H9 (cell line): ENCODE measurements at regions not wholly inside any gene's neighbourhood (a gene's known extent, or its start where the extent isn't known, plus 50 kb on each side); places are given as distances from the start of the nearest gene placed in this dataset.
"Not testable (repeated sequence)": the region's sequence is repeated elsewhere in the genome, so short reads cannot be mapped to it uniquely, and the experiment has no call there.

Experiments used
- DNase-seq: peaks from one replicate; pipeline ENCODE4 v3.0.0-alpha.2; 2017
- H2AFZ ChIP-seq: one replicate; pipeline ENCODE4 v1.6.1; 2013; ENCODE audit warnings: mild to moderate bottlenecking, low read length, control low read depth, moderate library complexity
- H2AK5ac ChIP-seq: 2 replicates; pipeline ENCODE4 v1.6.1; 2013; ENCODE audit warnings: low read length, control low read depth, mixed read lengths; ENCODE audit not compliant: insufficient read length
- H2BK120ac ChIP-seq: one replicate; pipeline ENCODE4 v1.6.1; 2013; ENCODE audit warnings: low read depth, mild to moderate bottlenecking, low read length, control low read depth, inconsistent platforms; ENCODE audit not compliant: poor library complexity, severe bottlenecking
- H2BK12ac ChIP-seq: 2 replicates; pipeline ENCODE4 v1.6.1; 2013; ENCODE audit warnings: low read length, control low read depth, mixed read lengths, low read depth; ENCODE audit not compliant: insufficient read length
- H2BK15ac ChIP-seq: 2 replicates; pipeline ENCODE4 v1.6.1; 2013; ENCODE audit warnings: low read depth, low read length, control low read depth
- H2BK20ac ChIP-seq: one replicate; pipeline ENCODE4 v1.6.1; 2013; ENCODE audit warnings: low read depth, mild to moderate bottlenecking, low read length, control low read depth, inconsistent platforms; ENCODE audit not compliant: poor library complexity, severe bottlenecking
- H2BK5ac ChIP-seq: 2 replicates; pipeline ENCODE4 v1.6.1; 2013; ENCODE audit warnings: low read length, control low read depth, mixed read lengths; ENCODE audit not compliant: insufficient read length
- H3K14ac ChIP-seq: 2 replicates; pipeline ENCODE4 v1.6.1; 2013; ENCODE audit warnings: low read length, control low read depth; ENCODE audit not compliant: insufficient read depth
- H3K18ac ChIP-seq: 2 replicates; pipeline ENCODE4 v1.6.1; 2013; ENCODE audit warnings: low read depth, mild to moderate bottlenecking, mixed read lengths, low read length, control low read depth; ENCODE audit not compliant: insufficient read length
- H3K23ac ChIP-seq: 2 replicates; pipeline ENCODE4 v1.6.1; 2013; ENCODE audit warnings: low read length, control low read depth, mixed read lengths, low read depth; ENCODE audit not compliant: insufficient read length
- H3K23me2 ChIP-seq: 2 replicates; pipeline ENCODE4 v1.6.1; 2013; ENCODE audit warnings: low read depth, mild to moderate bottlenecking, mixed read lengths, low read length, control low read depth; ENCODE audit not compliant: insufficient read length, poor library complexity, severe bottlenecking
- H3K27ac ChIP-seq: 2 replicates; pipeline ENCODE4 v1.5.1; 2013; ENCODE audit warnings: low read length, control low read depth, mixed read lengths, low read depth; ENCODE audit not compliant: insufficient read length
- H3K27me3 ChIP-seq: 2 replicates; pipeline ENCODE4 v1.6.1; 2013; ENCODE audit warnings: low read length, control low read depth, inconsistent platforms; ENCODE audit not compliant: insufficient read depth
- H3K4ac ChIP-seq: 2 replicates; pipeline ENCODE4 v1.6.1; 2013; ENCODE audit warnings: low read depth, mild to moderate bottlenecking, control low read depth, inconsistent platforms, low read length, moderate library complexity
- H3K4me1 ChIP-seq: 2 replicates; pipeline ENCODE4 v1.6.1; 2013; ENCODE audit warnings: low read length, control low read depth, inconsistent platforms; ENCODE audit not compliant: insufficient read depth
- H3K4me2 ChIP-seq: 2 replicates; pipeline ENCODE4 v1.6.1; 2013; ENCODE audit warnings: low read length, control low read depth, mixed read lengths; ENCODE audit not compliant: insufficient read length, insufficient read depth
- H3K56ac ChIP-seq: 2 replicates; pipeline ENCODE4 v1.6.1; 2013; ENCODE audit warnings: low read depth, mild to moderate bottlenecking, mixed read lengths, low read length, control low read depth; ENCODE audit not compliant: insufficient read length
- H3K79me1 ChIP-seq: 2 replicates; pipeline ENCODE4 v1.6.1; 2013; ENCODE audit warnings: low read depth, mild to moderate bottlenecking, moderate library complexity, low read length, control low read depth, inconsistent platforms; ENCODE audit not compliant: insufficient read depth, poor library complexity, severe bottlenecking
- H3K79me2 ChIP-seq: 2 replicates; pipeline ENCODE4 v1.6.1; 2013; ENCODE audit warnings: low read length, control low read depth, inconsistent platforms; ENCODE audit not compliant: insufficient read depth
- H3K9ac ChIP-seq: 2 replicates; pipeline ENCODE4 v1.6.1; 2013; ENCODE audit warnings: low read length, control low read depth, mixed read lengths; ENCODE audit not compliant: insufficient read length; ENCODE audit errors: extremely low read depth
- H3K9me3 ChIP-seq: one replicate; pipeline ENCODE4 v1.6.1; 2013; ENCODE audit warnings: low read depth, low read length, inconsistent platforms; ENCODE audit not compliant: control insufficient read depth
- H3T11ph ChIP-seq: one replicate; pipeline ENCODE4 v1.6.1; 2013; ENCODE audit warnings: mild to moderate bottlenecking, low read length, control low read depth, inconsistent platforms
- H4K20me1 ChIP-seq: one replicate; pipeline ENCODE4 v1.6.1; 2013; ENCODE audit not compliant: control insufficient read depth, insufficient read length, insufficient read depth
- H4K5ac ChIP-seq: 2 replicates; pipeline ENCODE4 v1.6.1; 2013; ENCODE audit warnings: low read depth, mild to moderate bottlenecking, mixed read lengths, low read length, control low read depth; ENCODE audit not compliant: insufficient read length
- H4K8ac ChIP-seq: replicated peaks from 2 replicates; pipeline ENCODE4 v1.6.1; 2013; ENCODE audit warnings: low read length, control low read depth, mixed read lengths, low read depth; ENCODE audit not compliant: insufficient read length
- H4K91ac ChIP-seq: 2 replicates; pipeline ENCODE4 v1.6.1; 2013; ENCODE audit warnings: low read depth, mild to moderate bottlenecking, moderate library complexity, mixed read lengths, low read length, control low read depth; ENCODE audit not compliant: insufficient read length
- H3K27ac Mint-ChIP-seq, 3 experiments: 2 replicates in 2 of 3; 3 replicates in 1 of 3; pipeline ENCODE4 v1.8.0; 2020 to 2021; ENCODE audit warnings: mixed read lengths in 3 of 3, mild to moderate bottlenecking in 1 of 3, moderate library complexity in 1 of 3
- H3K27me3 Mint-ChIP-seq: 2 replicates; pipeline ENCODE4 v1.8.0; 2021; ENCODE audit warnings: low read depth, mild to moderate bottlenecking, moderate library complexity, mixed read lengths
- H3K36me3 Mint-ChIP-seq, 3 experiments: 2 replicates in 2 of 3; 3 replicates in 1 of 3; pipeline ENCODE4 v1.8.0; 2020 to 2021; ENCODE audit warnings: low read depth in 3 of 3, mixed read lengths in 3 of 3; ENCODE audit not compliant: insufficient read depth in 1 of 3
- H3K4me1 Mint-ChIP-seq, 2 experiments: 2 replicates each; pipeline ENCODE4 v1.8.0; 2020; ENCODE audit warnings: mixed read lengths in 2 of 2
- H3K4me3 Mint-ChIP-seq, 2 experiments: 2 replicates in 1 of 2; 3 replicates in 1 of 2; pipeline ENCODE4 v1.8.0; 2020 to 2021; ENCODE audit warnings: mild to moderate bottlenecking in 2 of 2, mixed read lengths in 2 of 2, moderate library complexity in 1 of 2
- H3K9me3 Mint-ChIP-seq, 2 experiments: 2 replicates in 1 of 2; 3 replicates in 1 of 2; pipeline ENCODE4 v1.8.0; 2020; ENCODE audit warnings: mild to moderate bottlenecking in 2 of 2, mixed read lengths in 2 of 2, moderate library complexity in 1 of 2
- WGBS: extraction: QIAGEN DNeasy Blood & Tissue Kit; methylation state at CpG from one replicate; pipeline ENCODE4 v1.1.7; 2013; ENCODE audit warnings: missing lambda C conversion rate, low lambda C conversion rate, mixed read lengths; ENCODE audit not compliant: insufficient read length; ENCODE audit errors: extremely low coverage; 5-methylcytosine and 5-hydroxymethylcytosine counted together

DNA sequence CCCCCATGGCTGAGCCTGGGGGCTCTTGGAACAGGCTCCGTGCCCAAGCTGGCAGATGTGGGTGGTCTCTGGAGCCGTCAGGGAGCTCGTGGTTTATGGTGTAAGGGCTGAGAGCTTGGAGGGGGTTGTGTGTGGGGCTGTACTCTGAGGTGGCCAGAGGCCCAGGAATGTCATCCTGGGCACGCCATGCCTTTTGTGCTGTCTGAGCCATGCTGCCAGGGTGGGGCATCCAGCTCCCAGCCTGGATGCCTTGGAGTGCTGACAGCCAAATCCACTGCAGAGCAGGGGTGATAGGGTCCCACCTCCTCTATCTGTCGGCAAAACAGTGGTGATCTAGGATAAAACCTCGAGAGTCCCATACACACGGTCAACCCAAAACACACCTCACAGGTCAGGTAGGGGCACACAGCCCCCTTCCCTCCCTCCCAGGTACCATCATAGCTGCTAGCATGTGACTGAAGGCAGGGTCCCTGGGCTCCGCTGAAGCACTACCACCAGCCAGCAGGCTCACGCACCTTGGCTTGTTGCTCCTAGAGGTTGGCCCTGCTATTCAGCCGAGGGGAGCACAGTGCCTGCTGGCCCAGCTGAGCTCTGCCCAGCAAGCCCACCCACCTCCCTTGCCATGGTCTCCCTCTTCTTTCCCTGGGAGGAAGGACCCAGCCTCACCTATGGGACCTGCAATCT is 61.5 kb downstream of the GOLGA8B start:
- H4K20me1 ChIP-seq, H4K8ac ChIP-seq, H3K4me1 ChIP-seq, H3K4me1 Mint-ChIP-seq, H4K5ac ChIP-seq, H3K27me3 ChIP-seq, H3K4me3 Mint-ChIP-seq, H3K36me3 Mint-ChIP-seq, H3K4ac ChIP-seq, H3K79me1 ChIP-seq, H3K27ac ChIP-seq, H4K91ac ChIP-seq, H2BK15ac ChIP-seq, H3K4me2 ChIP-seq, H3K56ac ChIP-seq, H2BK20ac ChIP-seq, H3K23ac ChIP-seq, H3K9me3 ChIP-seq, H2BK120ac ChIP-seq, H2AFZ ChIP-seq, H3K79me2 ChIP-seq, H2BK12ac ChIP-seq, H3K18ac ChIP-seq, H3K9me3 Mint-ChIP-seq, H3K23me2 ChIP-seq, H3K27ac Mint-ChIP-seq, H3K9ac ChIP-seq, H3T11ph ChIP-seq, DNase-seq, H3K14ac ChIP-seq, H2BK5ac ChIP-seq, H2AK5ac ChIP-seq: not testable (repeated sequence)
- peaks cover 24% of the 10 kb centered on the region for H3K27me3 Mint-ChIP-seq
- no CpG with 5 or more reads among the region's 10 CpGs for WGBS
